ENCODE measurements at regions not wholly inside any gene's neighbourhood (a gene's known extent, or its start where the extent isn't known, plus 50 kb on each side); places are given as distances from the start of the nearest gene placed in this dataset.

GRCh38 chr9:84600739-84601138, 68.8 kb upstream of the NTRK2 start:
- TF ChIP-seq GATA2 (IDR thresholded peaks at IDR 0.05; ENCODE audit: low read depth, low read length) (no peak), GATA3 (IDR thresholded peaks at IDR 0.05; ENCODE audit: low read depth, low read length) (no peak)
